Ishikawa (cell line): ENCODE measurements at regions not wholly inside any gene's neighbourhood (a gene's known extent, or its start where the extent isn't known, plus 50 kb on each side); places are given as distances from the start of the nearest gene placed in this dataset.

ENCODE experiments used
- CEBPB ChIP-seq: IDR thresholded peaks from 2 replicates; pipeline ENCODE4 v1.6.1; 2012
- CREB1 ChIP-seq: IDR thresholded peaks from 2 replicates; pipeline ENCODE4 v1.6.1; 2012; ENCODE audit warnings: low read depth
- EGR1 ChIP-seq: IDR thresholded peaks from 2 replicates; pipeline ENCODE4 v1.6.1; 2012
- EP300 ChIP-seq: IDR thresholded peaks from 2 replicates; pipeline ENCODE4 v1.6.1; 2012; ENCODE audit warnings: borderline replicate concordance
- FOXM1 ChIP-seq: IDR thresholded peaks from 2 replicates; pipeline ENCODE4 v1.6.1; 2012; ENCODE audit warnings: low read depth, borderline replicate concordance
- MAX ChIP-seq: IDR thresholded peaks from 2 replicates; pipeline ENCODE4 v1.6.1; 2012
- NFIC ChIP-seq: IDR thresholded peaks from 2 replicates; pipeline ENCODE4 v1.6.1; 2012
- RAD21 ChIP-seq: IDR thresholded peaks from 2 replicates; pipeline ENCODE4 v1.6.1; 2012; ENCODE audit warnings: low read depth
- REST ChIP-seq: IDR thresholded peaks from 2 replicates; pipeline ENCODE4 v1.6.1; 2012; ENCODE audit warnings: low read depth, mild to moderate bottlenecking
- TAF1 ChIP-seq: IDR thresholded peaks from 2 replicates; pipeline ENCODE4 v1.6.1; 2012; ENCODE audit warnings: low read depth, mild to moderate bottlenecking
- TCF12 ChIP-seq: IDR thresholded peaks from 2 replicates; pipeline ENCODE4 v1.6.1; 2012; ENCODE audit warnings: low read depth
- TEAD4 ChIP-seq: IDR thresholded peaks from 2 replicates; pipeline ENCODE4 v1.6.1; 2012
- USF1 ChIP-seq: IDR thresholded peaks from 2 replicates; pipeline ENCODE4 v1.6.1; 2012
- YY1 ChIP-seq: IDR thresholded peaks from 2 replicates; pipeline ENCODE4 v1.6.1; 2012; ENCODE audit warnings: low read depth
- ZBTB7A ChIP-seq: IDR thresholded peaks from 2 replicates; pipeline ENCODE4 v1.6.1; 2012; ENCODE audit warnings: low read depth

GRCh38 chr12:131529196-131530040 lies 181.5 kb upstream of the SFSWAP start:
- TF ChIP-seq FOXM1 (no peak), USF1 (peak; percentile 52)

- TF ChIP-seq TAF1 (no peak), REST (no peak), USF1 (no peak), TCF12 (no peak), RAD21 (no peak), MAX (no peak), YY1 (no peak)
These were observed 180.9 kb upstream of the SFSWAP start for GRCh38 chr12:131530041-131530332.

GRCh38 chr12:131530422-131530821 lies 180.5 kb upstream of the SFSWAP start:
- no peak for TF ChIP-seq FOXM1
- TF ChIP-seq RAD21 = no peak
- TF ChIP-seq YY1 = no peak
- no peak for TF ChIP-seq TAF1
- no peak for TF ChIP-seq MAX
- no peak for TF ChIP-seq ZBTB7A
- no peak for TF ChIP-seq CEBPB
- TF ChIP-seq EGR1 = no peak
- TF ChIP-seq NFIC = no peak
- no peak for TF ChIP-seq TEAD4
- TF ChIP-seq REST = no peak
- TF ChIP-seq TCF12 = no peak
- TF ChIP-seq EP300 = no peak
- TF ChIP-seq USF1 = no peak
- TF ChIP-seq CREB1 = no peak

- TF ChIP-seq MAX = no peak
- no peak for TF ChIP-seq FOXM1
- no peak for TF ChIP-seq CREB1
- TF ChIP-seq EP300 = no peak
- no peak for TF ChIP-seq TEAD4
- no peak for TF ChIP-seq RAD21
- no peak for TF ChIP-seq ZBTB7A
- no peak for TF ChIP-seq CEBPB
- no peak for TF ChIP-seq TCF12
- TF ChIP-seq TAF1 = no peak
- TF ChIP-seq REST = no peak
- TF ChIP-seq USF1 = no peak
These were observed 177.8 kb upstream of the SFSWAP start for GRCh38 chr12:131533139-131533538.
